Spinal cord (tissue), 9 donors: ENCODE measurements at regions not wholly inside any gene's neighbourhood (a gene's known extent, or its start where the extent isn't known, plus 50 kb on each side); places are given as distances from the start of the nearest gene placed in this dataset.

Experiments
- DNase-seq, 6 donors: peaks; one replicate each; pipeline versions ENCODE4 v3.0.0 to v3.0.0-alpha.2; 2013 to 2015; ENCODE audit warnings: low spot score in 6 of 6, low read depth in 4 of 6
- H3K27ac ChIP-seq: one replicate; pipeline ENCODE4 v1.5.1; 2013; ENCODE audit warnings: low read depth, low read length, control low read depth
- H3K27me3 ChIP-seq: one replicate; pipeline ENCODE4 v1.6.1; 2013; ENCODE audit warnings: low read length; ENCODE audit not compliant: control insufficient read depth, insufficient read depth
- H3K36me3 ChIP-seq: one replicate; pipeline ENCODE4 v1.6.1; 2013; ENCODE audit warnings: low read length; ENCODE audit not compliant: control insufficient read depth, insufficient read depth
- H3K4me1 ChIP-seq: one replicate; pipeline ENCODE4 v1.6.1; 2013; ENCODE audit warnings: low read length; ENCODE audit not compliant: control insufficient read depth, insufficient read depth
- H3K4me3 ChIP-seq: one replicate; pipeline ENCODE4 v1.5.1; 2013; ENCODE audit warnings: low read depth, low read length, control low read depth
- H3K9me3 ChIP-seq: one replicate; pipeline ENCODE4 v1.6.1; 2013; ENCODE audit warnings: low read length; ENCODE audit not compliant: control insufficient read depth, insufficient read depth
- WGBS: methylation state at CpG from one replicate; pipeline ENCODE4 v1.1.5; 2013; ENCODE audit warnings: missing lambda C conversion rate; ENCODE audit not compliant: insufficient coverage; 5-methylcytosine and 5-hydroxymethylcytosine counted together
- donor health status: healthy.

DNA sequence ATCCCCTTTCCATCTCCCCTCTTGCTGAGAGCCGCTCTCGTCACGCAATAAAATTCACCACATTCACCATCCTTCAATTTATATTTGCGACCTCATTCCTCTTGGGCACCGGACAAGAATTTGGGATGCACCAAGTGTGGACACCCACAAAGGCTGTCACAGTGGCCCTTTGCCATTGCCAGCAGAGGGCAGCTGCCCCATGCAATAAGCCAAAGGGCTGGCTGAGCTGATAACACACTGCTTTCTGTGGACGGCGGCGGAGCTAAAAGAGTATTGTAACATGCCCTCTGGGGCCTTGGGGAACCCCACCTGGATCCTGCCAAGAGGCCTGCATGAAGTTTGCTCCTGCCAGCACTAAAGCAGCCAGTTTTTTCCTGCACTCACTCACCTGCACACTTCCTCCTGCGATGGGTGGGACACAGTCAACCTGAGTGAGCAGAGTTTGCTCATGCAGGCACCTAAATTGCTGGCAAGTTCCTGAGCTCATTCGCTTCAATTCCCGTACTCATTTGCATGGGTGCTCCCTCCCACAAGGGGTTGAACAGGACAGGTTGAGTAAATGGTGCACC lies 792.3 kb upstream of the ADAMTS5 start:
- Histone ChIP-seq H3K27ac (no peak overlapping the region), H3K4me1 (no peaks in the 10 kb centered on the region), H3K9me3 (no peaks in the 10 kb centered on the region), H3K4me3 (no peak overlapping the region), H3K27me3 (no peaks in the 10 kb centered on the region), H3K36me3 (no peaks in the 10 kb centered on the region)
- no peak for DNase-seq
- 92% methylated on average over 10 of the region's 11 CpGs for WGBS

DNA sequence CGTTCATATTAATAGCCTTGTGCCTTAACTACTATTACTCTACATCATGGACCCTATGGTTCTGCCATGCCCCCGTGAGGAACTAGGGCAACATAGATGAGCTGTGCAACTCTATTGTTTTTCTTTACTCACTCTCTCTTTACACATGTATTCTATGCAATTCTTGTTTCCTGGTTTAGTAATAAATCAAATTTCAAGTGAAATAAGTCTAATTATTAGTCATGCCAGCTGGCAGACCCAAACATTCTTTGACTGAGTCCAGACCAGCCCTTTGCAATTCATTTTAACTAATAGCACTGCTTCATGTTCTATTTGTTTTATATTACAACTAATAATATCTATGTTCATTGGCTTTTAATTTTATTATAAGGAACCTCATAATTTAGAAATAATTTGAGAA lies 789.3 kb upstream of the ADAMTS5 start:
- no peaks in the 10 kb centered on the region for H3K27me3 ChIP-seq
- H3K9me3 ChIP-seq, result no peaks in the 10 kb centered on the region
- no peaks in the 10 kb centered on the region for H3K4me1 ChIP-seq
- no peak for DNase-seq
- H3K36me3 ChIP-seq, result no peaks in the 10 kb centered on the region
- no peak overlapping the region for H3K4me3 ChIP-seq
- H3K27ac ChIP-seq, result no peak overlapping the region
- WGBS, result no CpG with 5 or more reads among the region's 2 CpGs

DNA sequence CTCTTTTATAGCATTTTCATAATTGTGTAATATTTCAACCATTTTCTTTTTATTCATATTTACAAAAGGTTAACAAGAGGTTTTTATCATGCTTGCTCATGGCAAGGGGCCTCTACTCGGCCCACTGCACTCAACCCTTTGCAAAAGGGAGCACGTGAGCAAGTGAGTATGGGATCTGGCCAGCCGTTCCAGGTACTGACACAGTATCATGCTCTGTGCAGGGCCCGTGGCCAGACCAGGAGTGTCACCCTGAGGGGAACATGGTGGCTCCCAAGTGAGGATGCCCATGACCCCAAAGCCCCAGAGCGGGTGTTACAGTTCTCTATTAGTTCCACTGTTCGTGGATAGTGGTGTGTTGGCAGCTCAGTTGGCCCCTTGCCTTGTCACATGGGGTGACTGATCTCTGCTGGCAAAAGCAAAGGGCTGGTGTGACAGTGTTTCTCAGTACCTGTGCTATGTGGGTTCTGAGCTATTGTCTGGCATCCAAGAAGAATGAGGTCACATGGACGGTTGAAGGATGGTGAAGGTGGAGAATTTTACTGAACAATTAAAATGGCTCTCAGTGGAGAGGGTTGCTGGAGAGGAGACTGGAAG lies 777.2 kb upstream of the ADAMTS5 start:
- no peaks in the 10 kb centered on the region for H3K4me1 ChIP-seq
- DNase-seq, result no peak
- no peaks in the 10 kb centered on the region for H3K27me3 ChIP-seq
- no peak overlapping the region for H3K4me3 ChIP-seq
- no peaks in the 10 kb centered on the region for H3K9me3 ChIP-seq
- H3K27ac ChIP-seq, result no peak overlapping the region
- WGBS, result 84% methylated on average over 7 of the region's 7 CpGs
- H3K36me3 ChIP-seq, result no peaks in the 10 kb centered on the region

DNA sequence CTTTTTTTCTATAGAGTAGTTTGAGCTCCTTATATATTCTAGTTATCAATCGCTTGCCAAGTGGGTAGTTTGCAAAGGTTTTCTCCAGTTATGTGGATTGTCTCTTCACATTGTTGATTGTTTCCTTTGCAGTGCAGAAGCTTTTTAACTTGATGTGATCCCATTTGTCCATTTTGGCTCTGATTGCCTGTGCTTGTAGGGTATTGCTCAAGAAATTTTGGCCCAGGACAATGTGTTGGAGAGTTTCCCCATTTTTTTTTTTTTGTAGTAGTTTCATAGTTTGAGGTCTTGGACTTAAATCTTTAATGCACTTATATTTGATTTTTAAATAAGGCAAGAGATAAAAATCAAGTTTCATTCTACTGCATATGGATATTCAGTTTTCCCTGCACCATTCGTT lies 774.8 kb upstream of the ADAMTS5 start:
- no CpG with 5 or more reads among the region's 2 CpGs for WGBS

DNA sequence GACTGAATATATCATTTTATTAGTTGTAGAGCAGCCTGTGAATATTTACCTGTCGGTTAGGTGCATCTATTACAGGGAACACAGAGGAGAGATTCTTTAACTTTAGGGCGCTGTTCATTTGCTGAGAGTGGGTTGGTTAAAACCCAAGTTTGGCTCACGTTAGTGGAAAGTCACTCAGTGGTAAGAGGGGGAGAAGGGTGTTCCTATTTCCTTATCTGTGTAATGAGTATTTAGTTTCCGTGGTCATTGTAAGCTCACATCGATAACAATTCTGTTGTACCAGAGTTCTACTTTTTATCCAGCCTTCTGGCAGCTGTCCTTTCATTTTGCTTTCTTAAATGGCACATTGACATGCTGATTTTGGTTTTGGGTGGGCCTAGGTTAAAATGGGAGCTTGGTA lies 773.2 kb upstream of the ADAMTS5 start:
- WGBS, result 93% methylated on average over 2 of the region's 5 CpGs
- Histone ChIP-seq H3K4me1 (no peaks in the 10 kb centered on the region), H3K9me3 (no peaks in the 10 kb centered on the region), H3K27me3 (no peaks in the 10 kb centered on the region), H3K4me3 (no peak overlapping the region), H3K36me3 (no peaks in the 10 kb centered on the region), H3K27ac (no peak overlapping the region)
- no peak for DNase-seq

More for the DNA sequence above, 774.8 kb upstream of the ADAMTS5 start:
- H3K4me3 ChIP-seq, result no peak overlapping the region
- H3K4me1 ChIP-seq, result no peaks in the 10 kb centered on the region
- no peak for DNase-seq
- no peaks in the 10 kb centered on the region for H3K27me3 ChIP-seq
- no peaks in the 10 kb centered on the region for H3K9me3 ChIP-seq
- H3K36me3 ChIP-seq, result no peaks in the 10 kb centered on the region
- H3K27ac ChIP-seq, result no peak overlapping the region

DNA sequence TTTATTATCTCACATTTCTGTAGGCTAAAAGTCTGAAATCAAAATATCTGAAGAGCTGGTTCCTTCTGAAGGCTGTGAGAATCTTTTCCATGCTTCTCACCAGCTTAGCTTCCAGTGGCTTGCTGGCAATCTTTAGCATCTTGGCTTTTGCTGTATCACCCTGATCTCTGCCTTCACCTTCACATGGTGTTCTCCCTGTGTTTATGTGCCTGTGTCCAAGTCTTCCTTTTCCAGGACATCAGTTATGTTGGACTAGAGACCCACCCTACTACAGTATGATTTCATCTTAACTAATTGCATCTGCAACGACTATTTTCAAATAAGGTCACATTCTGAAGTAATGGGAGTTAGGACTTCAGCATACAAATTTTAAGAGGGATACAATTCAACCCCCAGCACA lies 772.3 kb upstream of the ADAMTS5 start:
- WGBS, result no CpG with 5 or more reads among the region's 1 CpG
- H3K27me3 ChIP-seq, result no peaks in the 10 kb centered on the region
- no peak for DNase-seq
- no peaks in the 10 kb centered on the region for H3K9me3 ChIP-seq
- no peaks in the 10 kb centered on the region for H3K36me3 ChIP-seq
- no peak overlapping the region for H3K27ac ChIP-seq
- H3K4me1 ChIP-seq, result no peaks in the 10 kb centered on the region
- H3K4me3 ChIP-seq, result no peak overlapping the region

DNA sequence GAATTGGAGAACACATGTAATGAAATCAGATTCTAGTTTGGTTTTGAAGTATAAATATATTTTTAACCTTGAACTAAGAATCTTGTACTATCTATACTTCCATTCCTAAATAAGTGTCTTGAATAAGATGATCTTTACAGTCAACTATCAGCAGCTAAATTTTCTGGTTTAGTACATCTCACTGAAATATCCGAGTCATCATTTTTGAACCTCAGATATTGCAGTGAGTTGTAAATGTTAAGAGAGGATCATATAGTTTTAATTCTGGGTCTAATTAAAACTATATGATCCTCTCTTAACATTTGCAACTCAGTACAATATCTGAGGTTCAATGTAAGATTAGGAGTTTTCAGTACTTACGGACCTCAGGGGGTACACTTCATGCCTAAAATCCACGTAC lies 768.8 kb upstream of the ADAMTS5 start:
- WGBS, result 100% methylated on average over 2 of the region's 3 CpGs
- H3K36me3 ChIP-seq, result no peaks in the 10 kb centered on the region
- H3K4me1 ChIP-seq, result no peaks in the 10 kb centered on the region
- no peaks in the 10 kb centered on the region for H3K9me3 ChIP-seq
- no peak overlapping the region for H3K27ac ChIP-seq
- no peak for DNase-seq
- H3K27me3 ChIP-seq, result no peaks in the 10 kb centered on the region
- H3K4me3 ChIP-seq, result no peak overlapping the region

DNA sequence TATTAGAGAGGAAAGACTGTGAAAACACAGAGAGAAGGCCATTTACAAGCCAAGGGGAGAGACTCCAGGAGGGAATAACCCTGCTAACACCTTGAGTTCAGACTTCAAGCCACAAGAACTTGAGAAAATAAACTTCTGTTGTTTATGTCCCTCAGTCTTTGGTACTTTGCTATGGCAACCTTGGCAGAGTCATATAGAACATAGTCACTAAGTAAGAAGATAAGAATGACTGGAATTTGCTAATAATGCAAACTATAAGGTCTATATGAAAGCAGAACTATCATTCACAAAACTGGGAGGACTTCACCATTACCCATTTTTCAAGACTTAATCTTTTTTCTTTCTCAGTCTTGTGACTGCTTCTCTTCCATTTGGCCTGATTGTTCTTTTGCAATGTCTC lies 767.3 kb upstream of the ADAMTS5 start:
- H3K4me3 ChIP-seq, result no peak overlapping the region

DNA sequence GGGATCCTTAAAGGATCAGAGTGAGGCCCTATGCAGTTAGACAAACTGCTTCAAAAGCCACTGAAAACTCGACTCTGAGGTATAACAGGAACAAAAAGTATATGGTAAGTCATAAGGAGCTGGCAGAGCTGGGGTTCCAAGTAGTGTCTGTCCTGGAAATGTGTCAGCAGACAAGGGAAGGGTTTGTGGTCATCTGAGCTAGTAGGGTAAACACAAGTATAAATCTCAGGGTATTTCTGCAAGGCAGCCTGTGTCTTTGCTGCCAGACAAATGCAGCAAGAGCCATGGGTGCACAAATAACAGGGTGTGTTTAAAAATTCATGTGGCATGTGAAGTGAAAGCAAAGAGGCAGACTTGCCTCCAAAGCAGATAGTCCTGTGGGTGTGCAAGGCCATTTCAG lies 759.0 kb upstream of the ADAMTS5 start:
- WGBS, result 63% methylated on average over 1 of the region's 1 CpG
- Histone ChIP-seq H3K4me1 (no peaks in the 10 kb centered on the region), H3K27ac (no peak overlapping the region), H3K4me3 (no peak overlapping the region), H3K27me3 (no peaks in the 10 kb centered on the region), H3K9me3 (no peaks in the 10 kb centered on the region), H3K36me3 (no peaks in the 10 kb centered on the region)
- no peak for DNase-seq

More for the DNA sequence above, 767.3 kb upstream of the ADAMTS5 start:
- no peaks in the 10 kb centered on the region for H3K9me3 ChIP-seq
- DNase-seq, result no peak
- H3K27ac ChIP-seq, result no peak overlapping the region
- no peaks in the 10 kb centered on the region for H3K27me3 ChIP-seq
- no peaks in the 10 kb centered on the region for H3K36me3 ChIP-seq
- no peaks in the 10 kb centered on the region for H3K4me1 ChIP-seq

DNA sequence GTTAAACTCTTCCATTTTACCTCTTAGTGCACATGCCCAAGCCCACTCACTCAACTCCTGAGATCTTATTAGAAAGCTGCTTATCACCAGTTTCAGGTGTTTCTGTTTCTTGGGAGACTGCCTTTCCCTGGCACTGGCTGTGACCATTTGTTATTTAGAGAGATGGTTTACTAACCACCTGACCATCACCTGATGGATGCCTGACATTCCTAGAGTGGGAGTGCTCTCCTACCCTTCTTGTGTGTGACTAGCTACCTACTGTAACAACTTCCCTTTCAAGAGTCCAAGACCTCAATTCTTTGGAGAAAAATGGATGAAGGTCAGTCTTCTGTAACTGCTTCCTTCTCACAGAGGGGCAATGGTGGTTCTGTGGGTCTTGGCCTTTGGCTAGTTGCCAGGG lies 755.2 kb upstream of the ADAMTS5 start:
- H3K9me3 ChIP-seq, result no peaks in the 10 kb centered on the region
- H3K4me3 ChIP-seq, result no peak overlapping the region
- no peak for DNase-seq

More for the DNA sequence above, 755.2 kb upstream of the ADAMTS5 start:
- no peaks in the 10 kb centered on the region for H3K27me3 ChIP-seq
- no peaks in the 10 kb centered on the region for H3K4me1 ChIP-seq
- H3K36me3 ChIP-seq, result no peaks in the 10 kb centered on the region
- H3K27ac ChIP-seq, result no peak overlapping the region
